ENCODE measurements at regions not wholly inside any gene's neighbourhood (a gene's known extent, or its start where the extent isn't known, plus 50 kb on each side); places are given as distances from the start of the nearest gene placed in this dataset.

DNA sequence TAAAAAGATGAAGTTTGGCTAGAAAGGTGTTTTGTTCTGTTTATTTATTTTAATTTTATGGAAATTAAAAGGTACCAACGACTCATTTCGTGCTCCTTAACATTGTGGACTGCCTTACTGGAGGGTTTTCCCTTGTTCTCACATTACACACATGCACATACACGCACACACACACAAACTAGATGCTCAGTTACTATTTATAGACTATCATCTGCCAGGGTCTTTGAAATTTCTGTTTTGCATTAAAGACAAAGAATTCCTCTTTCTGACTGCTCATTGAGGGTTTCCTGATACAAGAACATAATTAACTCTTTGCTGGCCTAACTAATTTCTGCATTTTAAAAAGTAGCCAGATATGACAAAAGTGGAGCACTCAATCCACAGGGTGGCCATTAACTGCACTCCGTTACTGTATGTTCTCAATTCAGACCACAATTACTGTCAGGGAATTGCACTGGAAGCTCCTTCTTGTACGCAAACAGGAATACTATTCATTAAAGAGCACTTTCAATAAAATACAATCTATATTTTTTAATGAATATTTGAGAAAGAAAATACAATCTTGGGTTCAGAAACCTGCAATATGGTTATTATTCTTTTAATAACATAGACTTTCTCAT, 366.9 kb upstream of the GALNT5 start:
- no peak for TF ChIP-seq CTCF (IDR thresholded peaks at IDR 0.05; ENCODE audit: low read depth, low read length)
- no peak for DNase-seq (ENCODE audit: extremely low read depth, low read depth)

DNA sequence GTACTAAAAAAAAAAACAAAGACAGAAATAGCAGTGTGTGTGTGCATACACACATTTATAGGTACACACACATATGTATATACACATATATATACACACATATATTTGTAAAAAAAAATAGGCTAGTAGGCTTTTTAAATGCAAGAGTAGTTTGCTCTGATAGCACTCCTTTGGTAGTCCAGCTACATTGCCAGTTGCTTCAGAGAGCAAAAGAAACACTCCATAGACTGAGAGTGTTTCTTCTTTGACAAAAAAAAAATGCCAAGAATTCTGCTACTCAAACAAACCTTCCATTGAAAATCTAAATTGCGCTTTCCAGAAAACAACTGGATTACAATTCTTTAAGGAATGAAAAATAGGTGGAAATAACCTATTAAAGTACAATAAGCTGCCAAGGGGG, 365.9 kb upstream of the GALNT5 start:
- TF ChIP-seq CTCF (IDR thresholded peaks at IDR 0.05; ENCODE audit: low read depth, low read length) = no peak
- no peak for DNase-seq (ENCODE audit: extremely low read depth, low read depth)

- peak; percentile 35 for TF ChIP-seq CTCF (IDR thresholded peaks at IDR 0.05; ENCODE audit: low read depth, low read length)
- DNase-seq (ENCODE audit: extremely low read depth, low read depth) = no peak
Measured at GRCh38 chr2:156892467-156893281, 364.8 kb upstream of the GALNT5 start.

DNA sequence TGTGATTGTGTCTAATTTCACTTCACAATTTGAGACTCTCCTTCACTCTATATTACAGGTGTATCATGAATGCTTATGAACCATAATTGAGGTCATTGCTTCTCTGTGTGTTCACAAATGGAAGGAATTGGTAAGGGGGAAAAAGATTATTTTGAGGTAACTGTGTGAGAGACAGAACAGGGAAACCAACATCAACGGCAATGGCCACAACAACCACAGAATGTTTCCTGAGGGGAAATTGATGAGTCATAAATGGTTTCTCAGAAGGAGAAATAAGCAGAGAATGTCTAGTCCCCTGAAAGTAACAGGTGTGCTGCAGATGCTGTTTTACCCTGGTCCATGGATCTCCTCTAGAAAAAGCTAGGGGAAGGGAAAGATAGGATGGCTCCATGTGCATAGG, 361.2 kb upstream of the GALNT5 start:
- DNase-seq (ENCODE audit: extremely low read depth, low read depth) = no peak
- no peak for TF ChIP-seq CTCF (IDR thresholded peaks at IDR 0.05; ENCODE audit: low read depth, low read length)

DNA sequence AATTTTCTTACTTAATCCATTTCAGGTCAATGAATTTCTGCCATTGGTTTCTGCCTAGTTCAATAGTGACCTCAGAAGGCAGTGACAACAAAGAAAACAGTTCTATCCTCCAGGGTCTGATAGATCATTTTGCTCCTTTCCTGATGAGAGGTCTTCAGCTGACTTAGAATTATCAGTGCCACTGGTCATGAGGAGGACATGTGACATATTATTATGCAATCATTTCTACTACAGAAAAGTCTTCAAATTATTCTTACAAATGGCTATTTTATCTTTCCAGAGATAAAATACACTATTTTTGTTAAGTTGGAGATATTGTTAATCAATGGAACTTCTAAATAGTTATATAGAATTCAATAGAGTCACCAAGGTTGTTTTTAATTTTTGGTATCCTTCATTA, 360.0 kb upstream of the GALNT5 start:
- no peak for TF ChIP-seq CTCF (IDR thresholded peaks at IDR 0.05; ENCODE audit: low read depth, low read length)

DNA sequence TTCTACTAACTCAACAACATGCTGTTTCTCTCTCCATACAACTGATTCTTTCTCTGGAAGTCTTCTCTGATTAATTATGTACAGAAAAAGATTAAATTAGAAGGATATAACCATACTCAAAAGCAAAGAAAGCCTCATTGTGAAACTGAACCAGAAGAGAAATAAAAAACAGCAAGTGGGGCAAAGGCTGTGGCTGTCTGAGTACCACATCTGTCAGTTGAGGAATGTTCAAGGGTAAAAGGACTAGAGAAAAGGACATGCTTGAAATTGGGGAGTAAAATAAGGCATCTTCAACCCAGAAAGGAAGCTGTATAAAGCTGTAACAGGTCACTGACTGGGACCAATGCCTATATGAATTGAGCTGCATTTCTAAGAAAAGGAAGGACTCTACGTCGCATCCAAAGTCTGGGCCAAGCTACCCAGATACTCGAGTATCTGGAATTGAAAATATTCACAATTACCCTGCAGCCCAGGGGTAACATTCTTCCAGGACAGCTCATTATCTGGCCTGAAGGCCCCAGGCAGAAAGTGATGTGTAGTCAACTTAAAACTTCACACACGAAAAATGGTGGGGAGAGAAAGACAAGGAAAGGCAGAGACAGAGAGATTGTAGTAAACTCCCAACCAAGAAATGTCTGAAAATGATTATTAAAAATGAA, 356.0 kb upstream of the GALNT5 start:
- TF ChIP-seq CTCF (IDR thresholded peaks at IDR 0.05; ENCODE audit: low read depth, low read length) = no peak
- DNase-seq (ENCODE audit: extremely low read depth, low read depth) = no peak

More for the DNA sequence above, 360.0 kb upstream of the GALNT5 start:
- no peak for DNase-seq (ENCODE audit: extremely low read depth, low read depth)

DNA sequence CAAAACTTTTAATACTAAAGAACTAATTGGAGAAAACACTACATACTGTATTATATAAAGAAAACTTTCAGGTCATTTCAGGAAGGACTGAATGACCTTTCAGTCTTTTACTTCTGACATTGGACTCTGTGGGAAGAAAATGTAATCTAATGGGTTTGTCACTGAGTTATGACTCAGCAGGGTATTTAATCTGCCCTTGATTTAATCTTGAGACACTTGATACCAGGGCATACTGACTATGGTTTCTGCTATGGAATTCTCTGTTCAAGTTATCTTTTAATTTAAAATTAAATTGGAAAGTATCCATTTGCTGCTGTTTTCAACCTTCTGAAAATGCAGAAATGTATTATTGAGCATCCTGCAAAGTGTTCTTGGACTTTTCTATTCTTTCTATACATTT, 354.2 kb upstream of the GALNT5 start:
- no peak for TF ChIP-seq CTCF (IDR thresholded peaks at IDR 0.05; ENCODE audit: low read depth, low read length)

More for the DNA sequence above, 354.2 kb upstream of the GALNT5 start:
- no peak for DNase-seq (ENCODE audit: extremely low read depth, low read depth)

Measured in AG09319 (cell line).